ENCODE measurements at regions not wholly inside any gene's neighbourhood (a gene's known extent, or its start where the extent isn't known, plus 50 kb on each side); places are given as distances from the start of the nearest gene placed in this dataset.

GRCh38 chr1:68704800-68705443 is 208.0 kb upstream of the DEPDC1 start:
- no peak for TF ChIP-seq CTCF (IDR thresholded peaks at IDR 0.05)
- peak in 2 of 4 donors; percentile 33 to 38 for TF ChIP-seq POLR2AphosphoS5 (IDR thresholded peaks at IDR 0.05)
- TF ChIP-seq POLR2A (IDR thresholded peaks at IDR 0.05), result no peak
- no peak for TF ChIP-seq EP300 (IDR thresholded peaks at IDR 0.05)

Measured in sigmoid colon (tissue), 4 donors.